22Rv1 (cell line): ENCODE measurements at regions not wholly inside any gene's neighbourhood (a gene's known extent, or its start where the extent isn't known, plus 50 kb on each side); places are given as distances from the start of the nearest gene placed in this dataset.

Source experiments
- CTCF ChIP-seq: fragments of 450-650 bp; IDR thresholded peaks from 2 replicates; pipeline ENCODE4 v1.5.1; 2017; ENCODE audit warnings: mild to moderate bottlenecking
- ZFX ChIP-seq: fragments of 450-650 bp; IDR thresholded peaks from 2 replicates; pipeline ENCODE4 v1.6.1; 2017; ENCODE audit warnings: antibody characterized with exemption, borderline replicate concordance

- no peak for TF ChIP-seq CTCF
- TF ChIP-seq ZFX: no peak
These were observed 1036.8 kb downstream of the UQCRFS1 start for GRCh38 chr19:28176193-28176592.
